Activated CD4-positive, alpha-beta memory T cell treated with anti-CD3 and anti-CD28 coated beads for 36 hours (primary cell): ENCODE measurements at regions not wholly inside any gene's neighbourhood (a gene's known extent, or its start where the extent isn't known, plus 50 kb on each side); places are given as distances from the start of the nearest gene placed in this dataset.

ENCODE experiments used
- CTCF ChIA-PET: fragments of 350-600 bp; sonication (Branson Sonifier 250); formaldehyde crosslinking; loops from one replicate; lab custom pipeline; 2021; ENCODE audit warnings: antibody characterized with exemption, inconsistent platforms; lab: Charles Lee
- POLR2A ChIA-PET: fragments of 350-600 bp; sonication (Branson Sonifier 250); formaldehyde crosslinking; loops from one replicate; lab custom pipeline; 2021; ENCODE audit warnings: antibody characterized with exemption; lab: Charles Lee
- DNase-seq: peaks from one replicate; pipeline ENCODE4 v3.0.0-alpha.2; 2020
- H3K27ac Mint-ChIP-seq: one replicate; pipeline ENCODE4 v1.8.0; 2021; ENCODE audit warnings: mixed read lengths
- H3K27me3 Mint-ChIP-seq: one replicate; pipeline ENCODE4 v1.8.0; 2021; ENCODE audit warnings: mixed read lengths
- H3K36me3 Mint-ChIP-seq: one replicate; pipeline ENCODE4 v1.8.0; 2021; ENCODE audit warnings: mixed read lengths
- H3K4me1 Mint-ChIP-seq: one replicate; pipeline ENCODE4 v1.8.0; 2021; ENCODE audit warnings: low read depth, mixed read lengths
- H3K4me3 Mint-ChIP-seq: one replicate; pipeline ENCODE4 v1.8.0; 2021; ENCODE audit warnings: mild to moderate bottlenecking, mixed read lengths
- H3K9me3 Mint-ChIP-seq: one replicate; pipeline ENCODE4 v1.8.0; 2021; ENCODE audit warnings: mixed read lengths
- intact Hi-C: fragments of 100-400 bp; cut with micrococcal nuclease; formaldehyde crosslinking; loops from one replicate; pipeline ENCODE4 v1.15.1; 2023

- Mint-ChIP-seq H3K4me1 (peaks cover 2% of the 10 kb centered on the region), H3K4me3 (no peak overlapping the region)
- CTCF ChIA-PET, result no interaction called here
Observed at GRCh38 chr6:28737750-28738395, 185.9 kb downstream of the TRIM27 start.

GRCh38 chr6:28738396-28738765 lies 185.4 kb downstream of the TRIM27 start:
- ChIA-PET CTCF (no interaction called here), POLR2A (no interaction called here)
- Mint-ChIP-seq H3K4me3 (no peak overlapping the region), H3K27ac (no peak overlapping the region), H3K4me1 (peaks cover 2% of the 10 kb centered on the region), H3K27me3 (peaks cover 68% of the 10 kb centered on the region), H3K9me3 (peaks cover 19% of the 10 kb centered on the region), H3K36me3 (peaks cover 42% of the 10 kb centered on the region)
- DNase-seq, result no peak
- intact Hi-C loops, result loop anchor here (5.0 kb wide), 2 partner anchors 39 to 74 kb away; no protein-coding TSS in a partner anchor

More at GRCh38 chr6:28737750-28738395, 185.9 kb downstream of the TRIM27 start:
- Mint-ChIP-seq H3K27me3 (peaks cover 68% of the 10 kb centered on the region), H3K27ac (no peak overlapping the region), H3K9me3 (peaks cover 24% of the 10 kb centered on the region), H3K36me3 (peaks cover 42% of the 10 kb centered on the region)
- POLR2A ChIA-PET, result no interaction called here
- no peak for DNase-seq
- intact Hi-C loops, result loop anchor here (5.0 kb wide), 2 partner anchors 39 to 74 kb away; no protein-coding TSS in a partner anchor

- H3K4me3 Mint-ChIP-seq, result no peak overlapping the region
- H3K27me3 Mint-ChIP-seq, result peaks cover 61% of the 10 kb centered on the region
- CTCF ChIA-PET, result no interaction called here
- POLR2A ChIA-PET, result no interaction called here
- H3K9me3 Mint-ChIP-seq, result peaks cover 14% of the 10 kb centered on the region
- peaks cover 27% of the 10 kb centered on the region for H3K36me3 Mint-ChIP-seq
- intact Hi-C loops, result no loop called here
- no peak for DNase-seq
- peaks cover 2% of the 10 kb centered on the region for H3K4me1 Mint-ChIP-seq
- H3K27ac Mint-ChIP-seq, result no peak overlapping the region
Observed at GRCh38 chr6:28741363-28741762, 182.4 kb downstream of the TRIM27 start.

- peak; percentile 25 for DNase-seq
- intact Hi-C loops, result no loop called here
- Mint-ChIP-seq H3K4me3 (no peak overlapping the region), H3K27me3 (peaks cover 59% of the 10 kb centered on the region), H3K36me3 (peaks cover 17% of the 10 kb centered on the region), H3K4me1 (peaks cover 2% of the 10 kb centered on the region), H3K9me3 (peaks cover 8% of the 10 kb centered on the region), H3K27ac (no peak overlapping the region)
- ChIA-PET POLR2A (no interaction called here), CTCF (no interaction called here)
Observed at GRCh38 chr6:28742668-28743270, 181.0 kb downstream of the TRIM27 start.

- POLR2A ChIA-PET, result no interaction called here
- H3K4me3 Mint-ChIP-seq, result no peak overlapping the region
- peaks cover 57% of the 10 kb centered on the region for H3K27me3 Mint-ChIP-seq
- CTCF ChIA-PET, result no interaction called here
- H3K27ac Mint-ChIP-seq, result no peak overlapping the region
- no peak for DNase-seq
- H3K36me3 Mint-ChIP-seq, result peaks cover 14% of the 10 kb centered on the region
- peaks cover 7% of the 10 kb centered on the region for H3K9me3 Mint-ChIP-seq
- H3K4me1 Mint-ChIP-seq, result no peaks in the 10 kb centered on the region
- intact Hi-C loops, result no loop called here
Observed at GRCh38 chr6:28743271-28743789, 180.5 kb downstream of the TRIM27 start.

GRCh38 chr6:28747083-28747630 lies 176.6 kb downstream of the TRIM27 start:
- no peak for DNase-seq
- H3K36me3 Mint-ChIP-seq, result peaks cover 7% of the 10 kb centered on the region
- ChIA-PET CTCF (no interaction called here), POLR2A (no interaction called here)
- peaks cover 52% of the 10 kb centered on the region for H3K27me3 Mint-ChIP-seq
- H3K27ac Mint-ChIP-seq, result no peak overlapping the region
- H3K4me1 Mint-ChIP-seq, result no peaks in the 10 kb centered on the region
- intact Hi-C loops, result no loop called here
- H3K4me3 Mint-ChIP-seq, result no peak overlapping the region
- H3K9me3 Mint-ChIP-seq, result peaks cover 13% of the 10 kb centered on the region

GRCh38 chr6:28747631-28748157 lies 176.1 kb downstream of the TRIM27 start:
- Mint-ChIP-seq H3K27ac (no peak overlapping the region), H3K9me3 (peaks cover 13% of the 10 kb centered on the region), H3K36me3 (peaks cover 7% of the 10 kb centered on the region), H3K27me3 (peaks cover 53% of the 10 kb centered on the region), H3K4me1 (no peaks in the 10 kb centered on the region), H3K4me3 (no peak overlapping the region)
- intact Hi-C loops, result no loop called here
- ChIA-PET CTCF (no interaction called here), POLR2A (no interaction called here)
- DNase-seq, result no peak

GRCh38 chr6:28748192-28748591 lies 175.6 kb downstream of the TRIM27 start:
- ChIA-PET POLR2A (no interaction called here), CTCF (no interaction called here)
- intact Hi-C loops, result no loop called here
- no peak overlapping the region for H3K27ac Mint-ChIP-seq
- H3K4me3 Mint-ChIP-seq, result no peak overlapping the region
- peaks cover 50% of the 10 kb centered on the region for H3K27me3 Mint-ChIP-seq
- no peak for DNase-seq
- H3K9me3 Mint-ChIP-seq, result peaks cover 13% of the 10 kb centered on the region
- peaks cover 7% of the 10 kb centered on the region for H3K36me3 Mint-ChIP-seq
- no peaks in the 10 kb centered on the region for H3K4me1 Mint-ChIP-seq

- Mint-ChIP-seq H3K36me3 (peaks cover 7% of the 10 kb centered on the region), H3K4me1 (no peaks in the 10 kb centered on the region), H3K4me3 (no peak overlapping the region), H3K9me3 (peaks cover 13% of the 10 kb centered on the region), H3K27ac (no peak overlapping the region), H3K27me3 (peaks cover 41% of the 10 kb centered on the region)
- CTCF ChIA-PET, result no interaction called here
- no peak for DNase-seq
- intact Hi-C loops, result no loop called here
- POLR2A ChIA-PET, result no interaction called here
Observed at GRCh38 chr6:28750926-28751458, 172.8 kb downstream of the TRIM27 start.

GRCh38 chr6:28751514-28751913 lies 172.3 kb downstream of the TRIM27 start:
- no peak overlapping the region for H3K4me3 Mint-ChIP-seq

GRCh38 chr6:28751963-28752350 lies 171.8 kb downstream of the TRIM27 start:
- H3K27ac Mint-ChIP-seq, result no peak overlapping the region
- DNase-seq, result no peak
- peaks cover 7% of the 10 kb centered on the region for H3K36me3 Mint-ChIP-seq
- ChIA-PET POLR2A (no interaction called here), CTCF (no interaction called here)
- no peaks in the 10 kb centered on the region for H3K4me1 Mint-ChIP-seq
- peaks cover 37% of the 10 kb centered on the region for H3K27me3 Mint-ChIP-seq
- peaks cover 13% of the 10 kb centered on the region for H3K9me3 Mint-ChIP-seq
- H3K4me3 Mint-ChIP-seq, result no peak overlapping the region
- intact Hi-C loops, result no loop called here

More at GRCh38 chr6:28751514-28751913, 172.3 kb downstream of the TRIM27 start:
- Mint-ChIP-seq H3K27me3 (peaks cover 38% of the 10 kb centered on the region), H3K36me3 (peaks cover 7% of the 10 kb centered on the region), H3K4me1 (no peaks in the 10 kb centered on the region), H3K27ac (no peak overlapping the region), H3K9me3 (peaks cover 13% of the 10 kb centered on the region)
- POLR2A ChIA-PET, result no interaction called here
- CTCF ChIA-PET, result no interaction called here
- DNase-seq, result no peak
- intact Hi-C loops, result no loop called here

- intact Hi-C loops, result no loop called here
- H3K4me1 Mint-ChIP-seq, result no peaks in the 10 kb centered on the region
- H3K27me3 Mint-ChIP-seq, result peaks cover 43% of the 10 kb centered on the region
- H3K4me3 Mint-ChIP-seq, result no peak overlapping the region
- no peaks in the 10 kb centered on the region for H3K36me3 Mint-ChIP-seq
- ChIA-PET POLR2A (no interaction called here), CTCF (no interaction called here)
- no peak for DNase-seq
- no peaks in the 10 kb centered on the region for H3K9me3 Mint-ChIP-seq
- no peak overlapping the region for H3K27ac Mint-ChIP-seq
Observed at GRCh38 chr6:28757429-28758045, 166.2 kb downstream of the TRIM27 start.
